ENCODE measurements at regions not wholly inside any gene's neighbourhood (a gene's known extent, or its start where the extent isn't known, plus 50 kb on each side); places are given as distances from the start of the nearest gene placed in this dataset.
A peak's percentile ranks its signal among the peaks of the same experiment; 100 is the strongest.

- H2AFZ ChIP-seq (ENCODE audit: low read length) = no peak overlapping the region
- POLR2A ChIA-PET = no interaction called here
- in situ Hi-C loops (cut with HindIII; ENCODE audit: extremely low pct_ligation_motif_present, low pct_unique_long_range_greater_than_20kb) = no loop called here
- 2% methylated on average over 4 of the region's 4 CpGs for WGBS (ENCODE audit: low lambda C conversion rate)
- no peaks in the 10 kb centered on the region for H3K79me2 ChIP-seq (ENCODE audit: insufficient read depth, low read length)
- peaks cover 0 to 1% of the 10 kb centered on the region in 2 experiments; a peak in 1 of 5 replicates for H3K27me3 ChIP-seq (ENCODE audit: control insufficient read depth in 1 of 2, insufficient read depth in 2 of 2, low read length in 2 of 2)
- no peak for FAIRE-seq
- H3K27ac ChIP-seq (ENCODE audit: extremely low read length, insufficient read depth, low read length) = no peak overlapping the region
- H3K4me3 ChIP-seq (replicated peaks in 1 of 3; ENCODE audit: insufficient read depth in 1 of 3, low read depth in 2 of 3, low read length in 3 of 3) = no peak overlapping the region
- CTCF ChIA-PET (ENCODE audit: low intra/inter-chr PET ratio, low total read pairs) = no interaction called here
- TF ChIP-seq MAFF (IDR thresholded peaks at IDR 0.05; ENCODE audit: low read depth, low read length) = peak; percentile 92
- TF ChIP-seq ERF (CRISPR knock-in tag; IDR thresholded peaks at IDR 0.05) = no peak
- TF ChIP-seq BORCS8-MEF2B (CRISPR knock-in tag; IDR thresholded peaks at IDR 0.05) = no peak
- TF ChIP-seq EZH2 (conservative IDR thresholded peaks at IDR 0.05; ENCODE audit: low read depth, low read length) = no peak
- TF ChIP-seq CERS6 (CRISPR knock-in tag; IDR thresholded peaks at IDR 0.05) = no peak
- no peak for TF ChIP-seq SPEN (CRISPR knock-in tag; IDR thresholded peaks at IDR 0.05; ENCODE audit: low read depth)
- TF ChIP-seq REXO4 (CRISPR knock-in tag; IDR thresholded peaks at IDR 0.05; ENCODE audit: borderline replicate concordance) = no peak
- peak; percentile 84 for TF ChIP-seq NFE2L2 (IDR thresholded peaks at IDR 0.05; ENCODE audit: low read length)
- TF ChIP-seq MAFK (conservative IDR thresholded peaks at IDR 0.05 in 1 of 2, IDR thresholded peaks at IDR 0.05 in 1 of 2; ENCODE audit: low read length in 2 of 2) = peak; percentile 88 to 94
- no peak for TF ChIP-seq SP2 (CRISPR knock-in tag; IDR thresholded peaks at IDR 0.05)
- no peak for TF ChIP-seq ZNF784 (CRISPR knock-in tag; IDR thresholded peaks at IDR 0.05; ENCODE audit: borderline replicate concordance)
- no peak for TF ChIP-seq CCAR2 (optimal IDR thresholded peaks at IDR 0.05; ENCODE audit: low read depth, low read length)
- H3K9ac ChIP-seq (ENCODE audit: insufficient read depth, low read depth, low read length) = no peak overlapping the region
- no peak for DNase-seq (ENCODE audit: low spot score)
- intact Hi-C loops (cut with micrococcal nuclease; ENCODE audit: unreplicated experiment) = no loop called here
- H3K9me3 ChIP-seq (ENCODE audit: low read length) = no peaks in the 10 kb centered on the region
- no peak for ATAC-seq
- no TSS peak for BruUV-seq (replicated peaks)
- H4K20me1 ChIP-seq (ENCODE audit: insufficient read depth, low read length) = no peaks in the 10 kb centered on the region
- peaks cover 7% of the 10 kb centered on the region for H3K4me1 ChIP-seq (ENCODE audit: insufficient read depth, low read length)
- H3K4me2 ChIP-seq (ENCODE audit: low read depth, low read length) = no peak overlapping the region
- no peaks in the 10 kb centered on the region for H3K36me3 ChIP-seq (replicated peaks in 1 of 2; ENCODE audit: control insufficient read depth in 1 of 2, insufficient read depth in 2 of 2, low read length in 2 of 2)
Measured at GRCh38 chr3:120839120-120839519, 68.9 kb upstream of the STXBP5L start.
